ENCODE measurements at regions not wholly inside any gene's neighbourhood (a gene's known extent, or its start where the extent isn't known, plus 50 kb on each side); places are given as distances from the start of the nearest gene placed in this dataset.

GRCh38 chr3:76582632-76583378, 457.1 kb upstream of the ROBO2 start:
- Histone ChIP-seq H3K36me3 (ENCODE audit: insufficient read depth, low read depth, low read length) (no peaks in the 10 kb centered on the region), H3K4me1 (ENCODE audit: insufficient read depth, low read length) (no peaks in the 10 kb centered on the region), H3K4me3 (ENCODE audit: low read length) (no peak overlapping the region), H3K27me3 (ENCODE audit: insufficient read depth, low read length) (no peaks in the 10 kb centered on the region), H3K27ac (ENCODE audit: low read length) (no peak overlapping the region), H3K9me3 (ENCODE audit: insufficient read depth, low read depth, low read length) (no peaks in the 10 kb centered on the region), H3K9ac (ENCODE audit: low read depth, low read length) (no peak overlapping the region)

- no peak overlapping the region for H3K27ac ChIP-seq (ENCODE audit: low read length)
- H3K9ac ChIP-seq (ENCODE audit: low read depth, low read length): no peak overlapping the region
- H3K4me3 ChIP-seq (ENCODE audit: low read length): no peak overlapping the region
- no peaks in the 10 kb centered on the region for H3K9me3 ChIP-seq (ENCODE audit: insufficient read depth, low read depth, low read length)
- no peaks in the 10 kb centered on the region for H3K36me3 ChIP-seq (ENCODE audit: insufficient read depth, low read depth, low read length)
- no peaks in the 10 kb centered on the region for H3K4me1 ChIP-seq (ENCODE audit: insufficient read depth, low read length)
- H3K27me3 ChIP-seq (ENCODE audit: insufficient read depth, low read length): no peaks in the 10 kb centered on the region
These were observed 454.0 kb upstream of the ROBO2 start for GRCh38 chr3:76585794-76586392.

GRCh38 chr3:76586471-76586870, 453.4 kb upstream of the ROBO2 start:
- H3K9ac ChIP-seq (ENCODE audit: low read depth, low read length): no peak overlapping the region
- H3K36me3 ChIP-seq (ENCODE audit: insufficient read depth, low read depth, low read length): no peaks in the 10 kb centered on the region
- no peaks in the 10 kb centered on the region for H3K27me3 ChIP-seq (ENCODE audit: insufficient read depth, low read length)
- no peak overlapping the region for H3K4me3 ChIP-seq (ENCODE audit: low read length)
- no peaks in the 10 kb centered on the region for H3K9me3 ChIP-seq (ENCODE audit: insufficient read depth, low read depth, low read length)
- no peak overlapping the region for H3K27ac ChIP-seq (ENCODE audit: low read length)
- no peaks in the 10 kb centered on the region for H3K4me1 ChIP-seq (ENCODE audit: insufficient read depth, low read length)

GRCh38 chr3:76610150-76610549, 429.7 kb upstream of the ROBO2 start:
- Histone ChIP-seq H3K27ac (ENCODE audit: low read length) (no peak overlapping the region), H3K9ac (ENCODE audit: low read depth, low read length) (no peak overlapping the region), H3K9me3 (ENCODE audit: insufficient read depth, low read depth, low read length) (peaks cover 2% of the 10 kb centered on the region; the same call in 1 of the 2 replicates), H3K4me3 (ENCODE audit: low read length) (no peak overlapping the region), H3K36me3 (ENCODE audit: insufficient read depth, low read depth, low read length) (no peaks in the 10 kb centered on the region), H3K27me3 (ENCODE audit: insufficient read depth, low read length) (no peaks in the 10 kb centered on the region), H3K4me1 (ENCODE audit: insufficient read depth, low read length) (no peaks in the 10 kb centered on the region)

- no peaks in the 10 kb centered on the region for H3K4me1 ChIP-seq (ENCODE audit: insufficient read depth, low read length)
- no peak overlapping the region for H3K9ac ChIP-seq (ENCODE audit: low read depth, low read length)
- H3K9me3 ChIP-seq (ENCODE audit: insufficient read depth, low read depth, low read length): no peaks in the 10 kb centered on the region
- no peaks in the 10 kb centered on the region for H3K27me3 ChIP-seq (ENCODE audit: insufficient read depth, low read length)
- no peaks in the 10 kb centered on the region for H3K36me3 ChIP-seq (ENCODE audit: insufficient read depth, low read depth, low read length)
- no peak overlapping the region for H3K27ac ChIP-seq (ENCODE audit: low read length)
- H3K4me3 ChIP-seq (ENCODE audit: low read length): no peak overlapping the region
These were observed 424.2 kb upstream of the ROBO2 start for GRCh38 chr3:76615719-76616118.

- Histone ChIP-seq H3K4me1 (ENCODE audit: insufficient read depth, low read length) (no peaks in the 10 kb centered on the region), H3K9me3 (ENCODE audit: insufficient read depth, low read depth, low read length) (no peaks in the 10 kb centered on the region), H3K4me3 (ENCODE audit: low read length) (no peak overlapping the region), H3K9ac (ENCODE audit: low read depth, low read length) (no peak overlapping the region), H3K27ac (ENCODE audit: low read length) (no peak overlapping the region), H3K36me3 (ENCODE audit: insufficient read depth, low read depth, low read length) (no peaks in the 10 kb centered on the region), H3K27me3 (ENCODE audit: insufficient read depth, low read length) (no peaks in the 10 kb centered on the region)
These were observed 415.7 kb upstream of the ROBO2 start for GRCh38 chr3:76624164-76624563.

- Histone ChIP-seq H3K4me3 (ENCODE audit: low read length) (no peak overlapping the region), H3K27ac (ENCODE audit: low read length) (no peak overlapping the region), H3K4me1 (ENCODE audit: insufficient read depth, low read length) (no peaks in the 10 kb centered on the region), H3K27me3 (ENCODE audit: insufficient read depth, low read length) (no peaks in the 10 kb centered on the region), H3K9ac (ENCODE audit: low read depth, low read length) (no peak overlapping the region), H3K36me3 (ENCODE audit: insufficient read depth, low read depth, low read length) (no peaks in the 10 kb centered on the region), H3K9me3 (ENCODE audit: insufficient read depth, low read depth, low read length) (no peaks in the 10 kb centered on the region)
These were observed 412.7 kb upstream of the ROBO2 start for GRCh38 chr3:76627236-76627635.

GRCh38 chr3:76631251-76631650, 408.6 kb upstream of the ROBO2 start:
- Histone ChIP-seq H3K4me1 (ENCODE audit: insufficient read depth, low read length) (peaks cover 8% of the 10 kb centered on the region; the same call in 1 of the 2 replicates), H3K9me3 (ENCODE audit: insufficient read depth, low read depth, low read length) (no peaks in the 10 kb centered on the region), H3K9ac (ENCODE audit: low read depth, low read length) (no peak overlapping the region), H3K27ac (ENCODE audit: low read length) (no peak overlapping the region), H3K4me3 (ENCODE audit: low read length) (no peak overlapping the region), H3K36me3 (ENCODE audit: insufficient read depth, low read depth, low read length) (no peaks in the 10 kb centered on the region), H3K27me3 (ENCODE audit: insufficient read depth, low read length) (no peaks in the 10 kb centered on the region)

- no peak overlapping the region for H3K4me3 ChIP-seq (ENCODE audit: low read length)
These were observed 401.9 kb upstream of the ROBO2 start for GRCh38 chr3:76638006-76638405.

GRCh38 chr3:76643623-76644304, 396.1 kb upstream of the ROBO2 start:
- no peak overlapping the region for H3K9ac ChIP-seq (ENCODE audit: low read depth, low read length)
- no peak overlapping the region for H3K4me3 ChIP-seq (ENCODE audit: low read length)
- no peaks in the 10 kb centered on the region for H3K36me3 ChIP-seq (ENCODE audit: insufficient read depth, low read depth, low read length)
- no peaks in the 10 kb centered on the region for H3K4me1 ChIP-seq (ENCODE audit: insufficient read depth, low read length)
- no peak overlapping the region for H3K27ac ChIP-seq (ENCODE audit: low read length)
- H3K27me3 ChIP-seq (ENCODE audit: insufficient read depth, low read length): no peaks in the 10 kb centered on the region
- no peaks in the 10 kb centered on the region for H3K9me3 ChIP-seq (ENCODE audit: insufficient read depth, low read depth, low read length)

More at GRCh38 chr3:76638006-76638405, 401.9 kb upstream of the ROBO2 start:
- Histone ChIP-seq H3K36me3 (ENCODE audit: insufficient read depth, low read depth, low read length) (no peaks in the 10 kb centered on the region), H3K9me3 (ENCODE audit: insufficient read depth, low read depth, low read length) (no peaks in the 10 kb centered on the region), H3K9ac (ENCODE audit: low read depth, low read length) (no peak overlapping the region), H3K27me3 (ENCODE audit: insufficient read depth, low read length) (no peaks in the 10 kb centered on the region), H3K4me1 (ENCODE audit: insufficient read depth, low read length) (peaks cover 8% of the 10 kb centered on the region; the same call in 1 of the 2 replicates), H3K27ac (ENCODE audit: low read length) (no peak overlapping the region)

- Histone ChIP-seq H3K36me3 (ENCODE audit: insufficient read depth, low read depth, low read length) (no peaks in the 10 kb centered on the region), H3K9ac (ENCODE audit: low read depth, low read length) (no peak overlapping the region), H3K27me3 (ENCODE audit: insufficient read depth, low read length) (no peaks in the 10 kb centered on the region), H3K9me3 (ENCODE audit: insufficient read depth, low read depth, low read length) (no peaks in the 10 kb centered on the region), H3K4me1 (ENCODE audit: insufficient read depth, low read length) (no peaks in the 10 kb centered on the region), H3K4me3 (ENCODE audit: low read length) (no peak overlapping the region), H3K27ac (ENCODE audit: low read length) (no peak overlapping the region)
These were observed 395.6 kb upstream of the ROBO2 start for GRCh38 chr3:76644305-76644675.

GRCh38 chr3:76645724-76646123, 394.2 kb upstream of the ROBO2 start:
- H3K9me3 ChIP-seq (ENCODE audit: insufficient read depth, low read depth, low read length): no peaks in the 10 kb centered on the region
- H3K36me3 ChIP-seq (ENCODE audit: insufficient read depth, low read depth, low read length): no peaks in the 10 kb centered on the region
- no peak overlapping the region for H3K4me3 ChIP-seq (ENCODE audit: low read length)
- H3K4me1 ChIP-seq (ENCODE audit: insufficient read depth, low read length): no peaks in the 10 kb centered on the region
- no peak overlapping the region for H3K9ac ChIP-seq (ENCODE audit: low read depth, low read length)
- no peak overlapping the region for H3K27ac ChIP-seq (ENCODE audit: low read length)
- H3K27me3 ChIP-seq (ENCODE audit: insufficient read depth, low read length): no peaks in the 10 kb centered on the region

Data from iPS-20b (cell line).